K562 (cell line): ENCODE measurements at regions not wholly inside any gene's neighbourhood (a gene's known extent, or its start where the extent isn't known, plus 50 kb on each side); places are given as distances from the start of the nearest gene placed in this dataset.

Experiments
- ATAC-seq: fragments of 200-7000 bp; cut with Tn5 transposase; 3 replicates; pipeline ENCODE4 v1.9.1; 2020; ENCODE audit warnings: moderate library complexity
- BruUV-seq: library from RNA; stranded (reverse); fragments of 400-500 nt; replicated peaks from 2 replicates; lab custom pipeline; 2021; lab: Mats Ljungman, UMichigan
- CTCF ChIA-PET: fragments of 300-600 bp; formaldehyde crosslinking; extraction: SDS; loops from one replicate; lab custom pipeline; 2021; ENCODE audit warnings: low intra/inter-chr PET ratio; lab: Yijun Ruan, JAX
- POLR2A ChIA-PET: fragments of 300-600, 350-650 bp; sonication (Branson Sonifier 250); formaldehyde crosslinking; extraction: SDS; loops from one replicate; lab custom pipeline; 2021; ENCODE audit warnings: antibody characterized with exemption, inconsistent platforms; lab: Yijun Ruan, JAX
- DNase-seq, 4 experiments: peaks; one replicate each; pipeline versions ENCODE4 v3.0.0 to v3.0.0-alpha.2; 2011 to 2018; ENCODE audit warnings: low spot score in 3 of 4, mixed read lengths in 3 of 4; ENCODE audit errors: extremely low read depth in 1 of 4
- FAIRE-seq: peaks from 2 replicates; lab custom pipeline; 2011; peaks lifted over from hg19 to GRCh38; lab: Jason Lieb, UNC
- H2AFZ ChIP-seq: 2 replicates; pipeline ENCODE4 v1.6.0; 2011; ENCODE audit warnings: low read depth, low read length, control low read depth, inconsistent platforms
- H3K27ac ChIP-seq: fragments of 200-600 bp; 3 replicates; pipeline ENCODE4 v1.8.0; 2011; ENCODE audit warnings: low read depth, mild to moderate bottlenecking, control low read depth, inconsistent platforms, low read length, moderate library complexity, mixed read lengths; ENCODE audit errors: extremely low read depth
- H3K27me3 ChIP-seq, 2 experiments: fragments of 300-600 bp in 1 of 2; 2 replicates in 1 of 2; 3 replicates in 1 of 2; pipeline versions ENCODE4 v1.6.0 to v1.8.0; 2011; ENCODE audit warnings: inconsistent platforms in 2 of 2, low read length in 2 of 2, mild to moderate bottlenecking in 1 of 2, mixed read lengths in 1 of 2, moderate library complexity in 1 of 2; ENCODE audit not compliant: control insufficient read depth in 2 of 2, insufficient read depth in 2 of 2
- H3K36me3 ChIP-seq: fragments of 300-600 bp; 3 replicates; pipeline ENCODE4 v1.8.0; 2011; ENCODE audit warnings: mild to moderate bottlenecking, low read length, inconsistent platforms; ENCODE audit not compliant: control insufficient read depth, insufficient read depth
- H3K4me1 ChIP-seq, 2 experiments: fragments of 200-600 bp in 1 of 2; replicated peaks in 1 of 2; 2 replicates in 1 of 2; 3 replicates in 1 of 2; pipeline versions ENCODE4 v1.5.1 to v1.8.0; 2011; ENCODE audit warnings: inconsistent platforms in 2 of 2, low read length in 2 of 2, mild to moderate bottlenecking in 1 of 2, mixed read lengths in 1 of 2, moderate library complexity in 1 of 2; ENCODE audit not compliant: control insufficient read depth in 2 of 2, insufficient read depth in 2 of 2
- H3K4me2 ChIP-seq: 2 replicates; pipeline ENCODE4 v1.6.1; 2011; ENCODE audit warnings: low read length, control low read depth, inconsistent platforms, mixed read lengths; ENCODE audit not compliant: insufficient read depth
- H3K4me3 ChIP-seq: fragments of 200-600 bp; sonication (generic), shearing (Covaris generic); 2 replicates; pipeline ENCODE4 v1.5.1; 2016; ENCODE audit warnings: control low read depth, inconsistent platforms
- H3K79me2 ChIP-seq: fragments of 200-600 bp; 3 replicates; pipeline ENCODE4 v1.8.0; 2011; ENCODE audit warnings: low read length, inconsistent platforms; ENCODE audit not compliant: control insufficient read depth, insufficient read depth
- H3K9ac ChIP-seq, 2 experiments: 2 replicates each; pipeline versions ENCODE4 v1.6.0 to v1.6.1; 2011; ENCODE audit warnings: low read depth in 2 of 2, low read length in 2 of 2, control low read depth in 1 of 2, inconsistent platforms in 1 of 2, mild to moderate bottlenecking in 1 of 2, mixed read lengths in 1 of 2; ENCODE audit not compliant: insufficient read depth in 1 of 2
- H3K9me1 ChIP-seq: one replicate; pipeline ENCODE4 v1.6.0; 2011; ENCODE audit warnings: inconsistent platforms, mild to moderate bottlenecking, low read length, moderate library complexity; ENCODE audit not compliant: control insufficient read depth, insufficient read depth
- H3K9me3 ChIP-seq: replicated peaks from 2 replicates; pipeline ENCODE4 v1.5.1; 2011; ENCODE audit warnings: low read depth, low read length, inconsistent platforms; ENCODE audit not compliant: control insufficient read depth, insufficient read depth
- H4K20me1 ChIP-seq: replicated peaks from 2 replicates; pipeline ENCODE4 v1.6.1; 2011; ENCODE audit warnings: low read length, inconsistent platforms, mixed read lengths; ENCODE audit not compliant: control insufficient read depth, insufficient read depth
- CCAR2 ChIP-seq: fragments of 200-400 bp; formaldehyde crosslinking; IDR thresholded peaks from 2 replicates; pipeline ENCODE4 v1.6.1; 2017; ENCODE audit warnings: mild to moderate bottlenecking, low read depth, low read length
- CSDE1 ChIP-seq, 2 experiments: fragments of 450-650 bp; IDR thresholded peaks; 2 replicates each; pipeline ENCODE4 v1.6.1; 2016; ENCODE audit warnings: mild to moderate bottlenecking in 1 of 2
- DNMT1 ChIP-seq: fragments of 450-650 bp; IDR thresholded peaks from 2 replicates; pipeline ENCODE4 v1.6.1; 2016; ENCODE audit warnings: antibody characterized with exemption, mild to moderate bottlenecking
- EP400 ChIP-seq: fragments of 450-650 bp; IDR thresholded peaks from 2 replicates; pipeline ENCODE4 v1.6.1; 2017; ENCODE audit warnings: antibody characterized with exemption, mild to moderate bottlenecking, moderate library complexity
- ETV6 ChIP-seq, 3 experiments: fragments of 150-350 bp in 1 of 3; sonication (generic) in 1 of 3; formaldehyde crosslinking in 1 of 3; IDR thresholded peaks; 2 replicates each; pipeline versions ENCODE4 v1.6.1 to v1.8.0; 2014 to 2022; ENCODE audit warnings: borderline replicate concordance in 2 of 3, low read depth in 2 of 3, antibody characterized with exemption in 1 of 3, low read length in 1 of 3, mild to moderate bottlenecking in 1 of 3, missing genetic modification reagents in 1 of 3
- MED1 ChIP-seq: sonication (generic); formaldehyde crosslinking; IDR thresholded peaks from 2 replicates; pipeline ENCODE4 v1.8.1; 2023; ENCODE audit warnings: missing genetic modification reagents, borderline replicate concordance
- NR1H2 ChIP-seq: sonication (generic); formaldehyde crosslinking; IDR thresholded peaks from 2 replicates; pipeline ENCODE4 v1.4.0; 2020; ENCODE audit warnings: mild to moderate bottlenecking, missing genetic modification reagents
- PCBP1 ChIP-seq: fragments of 200-400 bp; formaldehyde crosslinking; IDR thresholded peaks from 2 replicates; pipeline ENCODE4 v1.6.1; 2018; ENCODE audit warnings: mild to moderate bottlenecking, low read depth, low read length; ENCODE audit not compliant: poor library complexity, severe bottlenecking
- RUNX1 ChIP-seq: sonication (generic); IDR thresholded peaks from 2 replicates; pipeline ENCODE4 v1.6.1; 2016; ENCODE audit warnings: antibody characterized with exemption, low read depth
- TAL1 ChIP-seq: fragments of 450-650 bp; IDR thresholded peaks from 2 replicates; pipeline ENCODE4 v1.6.1; 2016; ENCODE audit warnings: mild to moderate bottlenecking
- ZNF785 ChIP-seq: fragments of 250-450 bp; sonication (Bioruptor Pico); IDR thresholded peaks from 2 replicates; pipeline ENCODE4 v1.4.0; 2020; ENCODE audit warnings: mild to moderate bottlenecking
- WGBS: fragments of 100-300 bp; shearing (Covaris generic); methylation state at CpG from one replicate; pipeline ENCODE4 v1.1.6; 2016; ENCODE audit warnings: low coverage, mixed read lengths; ENCODE audit not compliant: insufficient coverage; ENCODE audit errors: missing lambda C conversion rate; 5-methylcytosine and 5-hydroxymethylcytosine counted together
- in situ Hi-C: fragments of 300-500 bp; cut with MboI; formaldehyde crosslinking; loops from 4 replicates; pipeline ENCODE4 v1.15.0; 2018; ENCODE audit warnings: inconsistent platforms, mixed read lengths
- intact Hi-C: fragments of 100-400 bp; cut with micrococcal nuclease; formaldehyde crosslinking; loops from 2 replicates; pipeline ENCODE4 v1.14.2; 2022
- TF ChIP-seq, protein P1 (sequence below): sonication (generic); formaldehyde crosslinking; IDR thresholded peaks from 2 replicates; pipeline ENCODE4 v1.8.0; 2022; ENCODE audit warnings: mild to moderate bottlenecking, missing genetic modification reagents, borderline replicate concordance
- TF ChIP-seq, protein P2 (sequence below): fragments of 450-650 bp; IDR thresholded peaks from 2 replicates; pipeline ENCODE4 v1.6.1; 2016; ENCODE audit warnings: mild to moderate bottlenecking

DNA sequence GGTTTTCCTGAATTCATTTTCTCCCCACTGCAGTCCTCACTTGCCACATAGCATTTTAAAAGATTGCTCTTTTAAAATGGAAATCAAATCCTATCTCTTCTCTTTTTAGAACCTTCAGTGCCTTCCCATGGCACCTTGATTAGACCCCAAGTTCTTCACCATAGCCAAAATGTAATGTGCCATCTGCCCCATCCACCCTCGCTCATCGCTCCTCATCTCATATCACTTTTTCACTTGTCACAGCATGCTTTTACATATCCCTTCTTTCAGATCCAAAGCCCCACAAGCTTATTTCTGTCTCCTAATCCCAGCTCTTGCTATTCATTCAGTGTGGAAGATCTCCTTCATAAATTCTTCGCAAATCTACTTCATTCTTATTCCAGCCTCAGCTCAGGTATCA is 161.7 kb downstream of the CD47 start:
- DNase-seq (no peak), FAIRE-seq (no peak), ATAC-seq (no peak)
- ChIA-PET POLR2A (no interaction called here), CTCF (no interaction called here)
- H3K9me3 ChIP-seq, result no peaks in the 10 kb centered on the region
- no peaks in the 10 kb centered on the region for H3K79me2 ChIP-seq
- H3K27ac ChIP-seq, result no peak overlapping the region
- WGBS, result 0% methylated on average over 3 of the region's 3 CpGs
- no TSS peak for BruUV-seq
- no peak overlapping the region for H2AFZ ChIP-seq
- H3K4me2 ChIP-seq, result no peak overlapping the region
- intact Hi-C loops, result loop anchor here (5.0 kb wide), 1 partner anchor 692 kb away; no protein-coding TSS in a partner anchor
- H3K27me3 ChIP-seq, result peaks cover 0 to 10% of the 10 kb centered on the region in 2 experiments; a peak in 2 of 5 replicates
- peaks cover 0 to 6% of the 10 kb centered on the region in 2 experiments; a peak in 2 of 5 replicates for H3K4me1 ChIP-seq
- no peak overlapping the region for H3K9ac ChIP-seq
- in situ Hi-C loops, result no loop called here
- H4K20me1 ChIP-seq, result no peaks in the 10 kb centered on the region
- no peaks in the 10 kb centered on the region for H3K9me1 ChIP-seq
- H3K36me3 ChIP-seq, result no peaks in the 10 kb centered on the region
- no peak overlapping the region for H3K4me3 ChIP-seq
- no peak for TF ChIP-seq EP400
- TF ChIP-seq DNMT1, result no peak
- no peak for TF ChIP-seq ZNF785 (CRISPR knock-in tag)
- no peak for TF ChIP-seq NR1H2 (CRISPR knock-in tag)

DNA sequence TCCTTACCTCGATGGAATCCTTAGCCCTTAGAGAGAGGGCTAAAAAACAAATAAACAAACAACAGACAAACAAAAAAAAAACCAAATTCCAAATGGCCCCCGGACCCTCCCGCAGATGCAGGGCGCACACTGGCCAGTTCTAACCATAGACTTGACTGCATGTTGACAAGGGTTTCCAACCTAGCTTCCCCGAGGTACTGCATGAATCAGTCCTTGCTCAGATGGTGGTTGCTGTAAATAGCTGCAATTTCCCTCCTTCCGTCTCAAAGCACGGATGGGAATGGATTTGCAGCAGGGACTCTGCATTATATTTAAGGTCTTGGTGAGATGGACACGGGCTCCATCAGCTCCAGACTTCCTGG is 162.8 kb downstream of the CD47 start:
- in situ Hi-C loops, result no loop called here
- Histone ChIP-seq H3K9ac (no peak overlapping the region), H3K4me2 (no peak overlapping the region; the same call in 1 of the 2 replicates), H4K20me1 (no peaks in the 10 kb centered on the region), H3K4me3 (no peak overlapping the region), H3K4me1 (peaks cover 0 to 6% of the 10 kb centered on the region in 2 experiments; a peak in 2 of 5 replicates), H3K79me2 (no peaks in the 10 kb centered on the region), H2AFZ (no peak overlapping the region), H3K27ac (no peak overlapping the region), H3K36me3 (no peaks in the 10 kb centered on the region), H3K9me3 (no peaks in the 10 kb centered on the region), H3K27me3 (peaks cover 0 to 10% of the 10 kb centered on the region in 2 experiments; a peak in 2 of 5 replicates), H3K9me1 (no peaks in the 10 kb centered on the region)
- POLR2A ChIA-PET, result no interaction called here
- 18% methylated on average over 8 of the region's 8 CpGs for WGBS
- no peak for ATAC-seq
- CTCF ChIA-PET, result no interaction called here
- intact Hi-C loops, result loop anchor here (5.0 kb wide), 1 partner anchor 691 kb away; no protein-coding TSS in a partner anchor
- no peak for FAIRE-seq
- no TSS peak for BruUV-seq
- DNase-seq, result no peak
- no peak for TF ChIP-seq ETV6 (IDR thresholded peaks at IDR 0.05; ENCODE audit: borderline replicate concordance in 1 of 2, low read depth in 2 of 2, low read length in 1 of 2)
- TF ChIP-seq ETV6 (CRISPR knock-in tag; IDR thresholded peaks at IDR 0.05; ENCODE audit: borderline replicate concordance), result no peak
- TF ChIP-seq CSDE1 (IDR thresholded peaks at IDR 0.05), result no peak
- no peak for TF ChIP-seq CCAR2
- TF ChIP-seq, protein P1, sequence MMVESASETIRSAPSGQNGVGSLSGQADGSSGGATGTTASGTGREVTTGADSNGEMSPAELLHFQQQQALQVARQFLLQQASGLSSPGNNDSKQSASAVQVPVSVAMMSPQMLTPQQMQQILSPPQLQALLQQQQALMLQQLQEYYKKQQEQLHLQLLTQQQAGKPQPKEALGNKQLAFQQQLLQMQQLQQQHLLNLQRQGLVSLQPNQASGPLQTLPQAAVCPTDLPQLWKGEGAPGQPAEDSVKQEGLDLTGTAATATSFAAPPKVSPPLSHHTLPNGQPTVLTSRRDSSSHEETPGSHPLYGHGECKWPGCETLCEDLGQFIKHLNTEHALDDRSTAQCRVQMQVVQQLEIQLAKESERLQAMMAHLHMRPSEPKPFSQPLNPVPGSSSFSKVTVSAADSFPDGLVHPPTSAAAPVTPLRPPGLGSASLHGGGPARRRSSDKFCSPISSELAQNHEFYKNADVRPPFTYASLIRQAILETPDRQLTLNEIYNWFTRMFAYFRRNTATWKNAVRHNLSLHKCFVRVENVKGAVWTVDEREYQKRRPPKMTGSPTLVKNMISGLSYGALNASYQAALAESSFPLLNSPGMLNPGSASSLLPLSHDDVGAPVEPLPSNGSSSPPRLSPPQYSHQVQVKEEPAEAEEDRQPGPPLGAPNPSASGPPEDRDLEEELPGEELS (CRISPR knock-in tag), result no peak
- no peak for TF ChIP-seq PCBP1
- TF ChIP-seq RUNX1, result no peak
- TF ChIP-seq, protein P2, sequence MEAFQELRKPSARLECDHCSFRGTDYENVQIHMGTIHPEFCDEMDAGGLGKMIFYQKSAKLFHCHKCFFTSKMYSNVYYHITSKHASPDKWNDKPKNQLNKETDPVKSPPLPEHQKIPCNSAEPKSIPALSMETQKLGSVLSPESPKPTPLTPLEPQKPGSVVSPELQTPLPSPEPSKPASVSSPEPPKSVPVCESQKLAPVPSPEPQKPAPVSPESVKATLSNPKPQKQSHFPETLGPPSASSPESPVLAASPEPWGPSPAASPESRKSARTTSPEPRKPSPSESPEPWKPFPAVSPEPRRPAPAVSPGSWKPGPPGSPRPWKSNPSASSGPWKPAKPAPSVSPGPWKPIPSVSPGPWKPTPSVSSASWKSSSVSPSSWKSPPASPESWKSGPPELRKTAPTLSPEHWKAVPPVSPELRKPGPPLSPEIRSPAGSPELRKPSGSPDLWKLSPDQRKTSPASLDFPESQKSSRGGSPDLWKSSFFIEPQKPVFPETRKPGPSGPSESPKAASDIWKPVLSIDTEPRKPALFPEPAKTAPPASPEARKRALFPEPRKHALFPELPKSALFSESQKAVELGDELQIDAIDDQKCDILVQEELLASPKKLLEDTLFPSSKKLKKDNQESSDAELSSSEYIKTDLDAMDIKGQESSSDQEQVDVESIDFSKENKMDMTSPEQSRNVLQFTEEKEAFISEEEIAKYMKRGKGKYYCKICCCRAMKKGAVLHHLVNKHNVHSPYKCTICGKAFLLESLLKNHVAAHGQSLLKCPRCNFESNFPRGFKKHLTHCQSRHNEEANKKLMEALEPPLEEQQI, result no peak
- TF ChIP-seq MED1 (CRISPR knock-in tag), result no peak
- TF ChIP-seq TAL1, result no peak
